K562 (cell line): ENCODE measurements at regions not wholly inside any gene's neighbourhood (a gene's known extent, or its start where the extent isn't known, plus 50 kb on each side); places are given as distances from the start of the nearest gene placed in this dataset.

Experiments used
- ATAC-seq: fragments of 200-7000 bp; cut with Tn5 transposase; 3 replicates; pipeline ENCODE4 v1.9.1; 2020; ENCODE audit warnings: moderate library complexity
- BruUV-seq: library from RNA; stranded (reverse); fragments of 400-500 nt; replicated peaks from 2 replicates; lab custom pipeline; 2021; lab: Mats Ljungman, UMichigan
- CTCF ChIA-PET: fragments of 300-600 bp; formaldehyde crosslinking; extraction: SDS; loops from one replicate; lab custom pipeline; 2021; ENCODE audit warnings: low intra/inter-chr PET ratio; lab: Yijun Ruan, JAX
- POLR2A ChIA-PET: fragments of 300-600, 350-650 bp; sonication (Branson Sonifier 250); formaldehyde crosslinking; extraction: SDS; loops from one replicate; lab custom pipeline; 2021; ENCODE audit warnings: antibody characterized with exemption, inconsistent platforms; lab: Yijun Ruan, JAX
- DNase-seq, 4 experiments: peaks; one replicate each; pipeline versions ENCODE4 v3.0.0 to v3.0.0-alpha.2; 2011 to 2018; ENCODE audit warnings: low spot score in 3 of 4, mixed read lengths in 3 of 4; ENCODE audit errors: extremely low read depth in 1 of 4
- FAIRE-seq: peaks from 2 replicates; lab custom pipeline; 2011; peaks lifted over from hg19 to GRCh38; lab: Jason Lieb, UNC
- H2AFZ ChIP-seq: 2 replicates; pipeline ENCODE4 v1.6.0; 2011; ENCODE audit warnings: low read depth, low read length, control low read depth, inconsistent platforms
- H3K27ac ChIP-seq: fragments of 200-600 bp; 3 replicates; pipeline ENCODE4 v1.8.0; 2011; ENCODE audit warnings: low read depth, mild to moderate bottlenecking, control low read depth, inconsistent platforms, low read length, moderate library complexity, mixed read lengths; ENCODE audit errors: extremely low read depth
- H3K27me3 ChIP-seq, 2 experiments: fragments of 300-600 bp in 1 of 2; 2 replicates in 1 of 2; 3 replicates in 1 of 2; pipeline versions ENCODE4 v1.6.0 to v1.8.0; 2011; ENCODE audit warnings: inconsistent platforms in 2 of 2, low read length in 2 of 2, mild to moderate bottlenecking in 1 of 2, mixed read lengths in 1 of 2, moderate library complexity in 1 of 2; ENCODE audit not compliant: control insufficient read depth in 2 of 2, insufficient read depth in 2 of 2
- H3K36me3 ChIP-seq: fragments of 300-600 bp; 3 replicates; pipeline ENCODE4 v1.8.0; 2011; ENCODE audit warnings: mild to moderate bottlenecking, low read length, inconsistent platforms; ENCODE audit not compliant: control insufficient read depth, insufficient read depth
- H3K4me1 ChIP-seq, 2 experiments: fragments of 200-600 bp in 1 of 2; replicated peaks in 1 of 2; 2 replicates in 1 of 2; 3 replicates in 1 of 2; pipeline versions ENCODE4 v1.5.1 to v1.8.0; 2011; ENCODE audit warnings: inconsistent platforms in 2 of 2, low read length in 2 of 2, mild to moderate bottlenecking in 1 of 2, mixed read lengths in 1 of 2, moderate library complexity in 1 of 2; ENCODE audit not compliant: control insufficient read depth in 2 of 2, insufficient read depth in 2 of 2
- H3K4me2 ChIP-seq: 2 replicates; pipeline ENCODE4 v1.6.1; 2011; ENCODE audit warnings: low read length, control low read depth, inconsistent platforms, mixed read lengths; ENCODE audit not compliant: insufficient read depth
- H3K4me3 ChIP-seq: fragments of 200-600 bp; sonication (generic), shearing (Covaris generic); 2 replicates; pipeline ENCODE4 v1.5.1; 2016; ENCODE audit warnings: control low read depth, inconsistent platforms
- H3K79me2 ChIP-seq: fragments of 200-600 bp; 3 replicates; pipeline ENCODE4 v1.8.0; 2011; ENCODE audit warnings: low read length, inconsistent platforms; ENCODE audit not compliant: control insufficient read depth, insufficient read depth
- H3K9ac ChIP-seq, 2 experiments: 2 replicates each; pipeline versions ENCODE4 v1.6.0 to v1.6.1; 2011; ENCODE audit warnings: low read depth in 2 of 2, low read length in 2 of 2, control low read depth in 1 of 2, inconsistent platforms in 1 of 2, mild to moderate bottlenecking in 1 of 2, mixed read lengths in 1 of 2; ENCODE audit not compliant: insufficient read depth in 1 of 2
- H3K9me1 ChIP-seq: one replicate; pipeline ENCODE4 v1.6.0; 2011; ENCODE audit warnings: inconsistent platforms, mild to moderate bottlenecking, low read length, moderate library complexity; ENCODE audit not compliant: control insufficient read depth, insufficient read depth
- H3K9me3 ChIP-seq: replicated peaks from 2 replicates; pipeline ENCODE4 v1.5.1; 2011; ENCODE audit warnings: low read depth, low read length, inconsistent platforms; ENCODE audit not compliant: control insufficient read depth, insufficient read depth
- H4K20me1 ChIP-seq: replicated peaks from 2 replicates; pipeline ENCODE4 v1.6.1; 2011; ENCODE audit warnings: low read length, inconsistent platforms, mixed read lengths; ENCODE audit not compliant: control insufficient read depth, insufficient read depth
- CHD2 ChIP-seq: IDR thresholded peaks from 2 replicates; pipeline ENCODE4 v1.6.1; 2011; ENCODE audit warnings: low read depth, low read length
- FOS ChIP-seq: IDR thresholded peaks from 3 replicates; pipeline ENCODE4 v1.6.1; 2011; ENCODE audit not compliant: insufficient read length; ENCODE audit errors: extremely low read depth
- NRF1 ChIP-seq, 2 experiments: fragments of 450-650 bp; IDR thresholded peaks in 1 of 2; conservative IDR thresholded peaks in 1 of 2; 2 replicates each; pipeline ENCODE4 v1.6.1; 2014; ENCODE audit warnings: mild to moderate bottlenecking in 2 of 2
- PCBP1 ChIP-seq: fragments of 200-400 bp; formaldehyde crosslinking; IDR thresholded peaks from 2 replicates; pipeline ENCODE4 v1.6.1; 2018; ENCODE audit warnings: mild to moderate bottlenecking, low read depth, low read length; ENCODE audit not compliant: poor library complexity, severe bottlenecking
- ZC3H8 ChIP-seq: fragments of 450-650 bp; IDR thresholded peaks from 2 replicates; pipeline ENCODE4 v1.6.1; 2017
- ZNF239 ChIP-seq: fragments of 250-450 bp; sonication (Bioruptor Pico); IDR thresholded peaks from 2 replicates; pipeline ENCODE4 v1.4.0; 2020; ENCODE audit warnings: mild to moderate bottlenecking
- ZNF384 ChIP-seq: IDR thresholded peaks from 2 replicates; pipeline ENCODE4 v1.6.1; 2012; ENCODE audit warnings: low read depth, low read length, improper control_type of control experiment
- ZNF668 ChIP-seq: fragments of 250-450 bp; sonication (Bioruptor Pico); IDR thresholded peaks from 2 replicates; pipeline ENCODE4 v1.8.0; 2022; ENCODE audit warnings: mild to moderate bottlenecking, inconsistent platforms
- ZNF699 ChIP-seq: fragments of 250-450 bp; sonication (Bioruptor Pico); IDR thresholded peaks from 2 replicates; pipeline ENCODE4 v1.8.0; 2021; ENCODE audit warnings: mild to moderate bottlenecking, moderate library complexity; ENCODE audit not compliant: insufficient replicate concordance
- WGBS: fragments of 100-300 bp; shearing (Covaris generic); methylation state at CpG from one replicate; pipeline ENCODE4 v1.1.6; 2016; ENCODE audit warnings: low coverage, mixed read lengths; ENCODE audit not compliant: insufficient coverage; ENCODE audit errors: missing lambda C conversion rate; 5-methylcytosine and 5-hydroxymethylcytosine counted together
- in situ Hi-C: fragments of 300-500 bp; cut with MboI; formaldehyde crosslinking; loops from 4 replicates; pipeline ENCODE4 v1.15.0; 2018; ENCODE audit warnings: inconsistent platforms, mixed read lengths
- intact Hi-C: fragments of 100-400 bp; cut with micrococcal nuclease; formaldehyde crosslinking; loops from 2 replicates; pipeline ENCODE4 v1.14.2; 2022
- TF ChIP-seq, protein P1 (sequence below), 2 experiments: fragments of 150-350 bp in 1 of 2; IDR thresholded peaks; 2 replicates each; pipeline ENCODE4 v1.6.1; 2012 to 2016; ENCODE audit warnings: low read depth in 2 of 2, low read length in 2 of 2, mild to moderate bottlenecking in 1 of 2, moderate library complexity in 1 of 2
- TF ChIP-seq, protein P2 (sequence below): fragments of 200-400 bp; formaldehyde crosslinking; IDR thresholded peaks from 2 replicates; pipeline ENCODE4 v1.6.1; 2017; ENCODE audit warnings: mild to moderate bottlenecking, low read depth, low read length, moderate library complexity

DNA sequence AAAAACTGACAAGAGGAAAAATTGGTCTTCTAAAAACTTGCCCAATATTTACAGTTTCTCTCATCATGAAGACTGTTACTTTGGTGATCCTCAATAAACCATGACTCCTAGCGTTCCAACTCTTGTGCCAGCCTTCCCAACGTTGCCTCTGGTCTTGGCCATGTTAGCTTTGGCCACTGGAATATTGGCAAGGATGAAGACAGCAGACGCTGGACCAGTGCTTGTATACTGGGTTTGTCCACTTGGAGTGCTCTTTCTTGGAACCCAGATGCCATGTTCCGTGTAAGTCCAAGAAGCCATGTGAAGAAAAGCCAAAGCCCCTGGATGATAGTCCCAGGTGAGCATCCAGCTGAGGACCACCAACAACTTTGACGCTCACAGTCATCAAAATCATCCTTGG lies 379.6 kb downstream of the NUAK1 start:
- Histone ChIP-seq H3K9ac (no peak overlapping the region), H4K20me1 (no peaks in the 10 kb centered on the region), H3K27ac (no peak overlapping the region), H3K79me2 (no peaks in the 10 kb centered on the region), H3K4me1 (no peaks in the 10 kb centered on the region), H3K27me3 (peaks cover 0 to 7% of the 10 kb centered on the region in 2 experiments; a peak in 2 of 5 replicates), H3K9me1 (no peaks in the 10 kb centered on the region), H3K4me2 (no peak overlapping the region), H3K9me3 (no peaks in the 10 kb centered on the region), H3K4me3 (no peak overlapping the region), H2AFZ (no peak overlapping the region), H3K36me3 (no peaks in the 10 kb centered on the region)
- intact Hi-C loops (no loop called here), in situ Hi-C loops (no loop called here)
- 6% methylated on average over 5 of the region's 5 CpGs for WGBS
- peak in 1 of 4 experiments; percentile 2 for DNase-seq
- TF ChIP-seq ZC3H8: no peak
- FAIRE-seq: no peak
- no peak for ATAC-seq
- CTCF ChIA-PET: no interaction called here
- BruUV-seq: no TSS peak
- POLR2A ChIA-PET: no interaction called here

DNA sequence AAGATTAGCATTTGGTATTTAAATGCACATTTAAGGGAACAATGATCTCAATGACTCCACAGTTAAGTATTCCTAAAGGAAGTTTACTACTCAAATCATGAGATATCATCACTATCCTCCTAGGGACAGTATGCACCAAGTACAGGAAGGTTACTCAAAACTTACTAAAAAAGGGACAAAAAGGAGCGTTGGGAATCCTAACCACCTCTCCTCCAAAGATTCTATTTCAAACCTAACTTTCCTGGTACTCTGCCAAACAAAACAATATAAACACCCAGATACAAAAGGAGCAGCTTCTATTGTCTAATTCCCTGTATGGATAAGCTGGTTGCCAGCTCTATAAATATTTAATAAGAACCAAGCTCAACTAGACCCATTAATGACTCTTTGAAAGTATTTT lies 377.7 kb downstream of the NUAK1 start:
- H3K9me3 ChIP-seq: no peaks in the 10 kb centered on the region
- no peaks in the 10 kb centered on the region for H3K4me1 ChIP-seq
- intact Hi-C loops (no loop called here), in situ Hi-C loops (no loop called here)
- ChIA-PET CTCF (no interaction called here), POLR2A (no interaction called here)
- H3K4me3 ChIP-seq: no peak overlapping the region
- BruUV-seq: no TSS peak
- H2AFZ ChIP-seq: no peak overlapping the region
- H3K36me3 ChIP-seq: no peaks in the 10 kb centered on the region
- H3K27ac ChIP-seq: no peak overlapping the region
- H3K27me3 ChIP-seq: no peaks in the 10 kb centered on the region; a peak in 1 of 5 replicates
- FAIRE-seq (no peak), DNase-seq (no peak), ATAC-seq (no peak)
- WGBS: 0% methylated on average over 1 of the region's 1 CpG
- H4K20me1 ChIP-seq: no peaks in the 10 kb centered on the region
- H3K9ac ChIP-seq: no peak overlapping the region
- no peaks in the 10 kb centered on the region for H3K9me1 ChIP-seq
- no peak overlapping the region for H3K4me2 ChIP-seq
- no peaks in the 10 kb centered on the region for H3K79me2 ChIP-seq
- no peak for TF ChIP-seq NRF1 (conservative IDR thresholded peaks at IDR 0.05 in 1 of 2, IDR thresholded peaks at IDR 0.05 in 1 of 2)
- no peak for TF ChIP-seq ZNF384
- no peak for TF ChIP-seq CHD2
- TF ChIP-seq FOS: no peak
- no peak for TF ChIP-seq ZNF699 (CRISPR knock-in tag)
- TF ChIP-seq ZNF239 (CRISPR knock-in tag): no peak
- TF ChIP-seq PCBP1: no peak
- TF ChIP-seq, protein P1, sequence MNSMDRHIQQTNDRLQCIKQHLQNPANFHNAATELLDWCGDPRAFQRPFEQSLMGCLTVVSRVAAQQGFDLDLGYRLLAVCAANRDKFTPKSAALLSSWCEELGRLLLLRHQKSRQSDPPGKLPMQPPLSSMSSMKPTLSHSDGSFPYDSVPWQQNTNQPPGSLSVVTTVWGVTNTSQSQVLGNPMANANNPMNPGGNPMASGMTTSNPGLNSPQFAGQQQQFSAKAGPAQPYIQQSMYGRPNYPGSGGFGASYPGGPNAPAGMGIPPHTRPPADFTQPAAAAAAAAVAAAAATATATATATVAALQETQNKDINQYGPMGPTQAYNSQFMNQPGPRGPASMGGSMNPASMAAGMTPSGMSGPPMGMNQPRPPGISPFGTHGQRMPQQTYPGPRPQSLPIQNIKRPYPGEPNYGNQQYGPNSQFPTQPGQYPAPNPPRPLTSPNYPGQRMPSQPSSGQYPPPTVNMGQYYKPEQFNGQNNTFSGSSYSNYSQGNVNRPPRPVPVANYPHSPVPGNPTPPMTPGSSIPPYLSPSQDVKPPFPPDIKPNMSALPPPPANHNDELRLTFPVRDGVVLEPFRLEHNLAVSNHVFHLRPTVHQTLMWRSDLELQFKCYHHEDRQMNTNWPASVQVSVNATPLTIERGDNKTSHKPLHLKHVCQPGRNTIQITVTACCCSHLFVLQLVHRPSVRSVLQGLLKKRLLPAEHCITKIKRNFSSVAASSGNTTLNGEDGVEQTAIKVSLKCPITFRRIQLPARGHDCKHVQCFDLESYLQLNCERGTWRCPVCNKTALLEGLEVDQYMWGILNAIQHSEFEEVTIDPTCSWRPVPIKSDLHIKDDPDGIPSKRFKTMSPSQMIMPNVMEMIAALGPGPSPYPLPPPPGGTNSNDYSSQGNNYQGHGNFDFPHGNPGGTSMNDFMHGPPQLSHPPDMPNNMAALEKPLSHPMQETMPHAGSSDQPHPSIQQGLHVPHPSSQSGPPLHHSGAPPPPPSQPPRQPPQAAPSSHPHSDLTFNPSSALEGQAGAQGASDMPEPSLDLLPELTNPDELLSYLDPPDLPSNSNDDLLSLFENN (IDR thresholded peaks at IDR 0.05; ENCODE audit: low read depth in 2 of 2, low read length in 2 of 2): no peak
- TF ChIP-seq, protein P2, sequence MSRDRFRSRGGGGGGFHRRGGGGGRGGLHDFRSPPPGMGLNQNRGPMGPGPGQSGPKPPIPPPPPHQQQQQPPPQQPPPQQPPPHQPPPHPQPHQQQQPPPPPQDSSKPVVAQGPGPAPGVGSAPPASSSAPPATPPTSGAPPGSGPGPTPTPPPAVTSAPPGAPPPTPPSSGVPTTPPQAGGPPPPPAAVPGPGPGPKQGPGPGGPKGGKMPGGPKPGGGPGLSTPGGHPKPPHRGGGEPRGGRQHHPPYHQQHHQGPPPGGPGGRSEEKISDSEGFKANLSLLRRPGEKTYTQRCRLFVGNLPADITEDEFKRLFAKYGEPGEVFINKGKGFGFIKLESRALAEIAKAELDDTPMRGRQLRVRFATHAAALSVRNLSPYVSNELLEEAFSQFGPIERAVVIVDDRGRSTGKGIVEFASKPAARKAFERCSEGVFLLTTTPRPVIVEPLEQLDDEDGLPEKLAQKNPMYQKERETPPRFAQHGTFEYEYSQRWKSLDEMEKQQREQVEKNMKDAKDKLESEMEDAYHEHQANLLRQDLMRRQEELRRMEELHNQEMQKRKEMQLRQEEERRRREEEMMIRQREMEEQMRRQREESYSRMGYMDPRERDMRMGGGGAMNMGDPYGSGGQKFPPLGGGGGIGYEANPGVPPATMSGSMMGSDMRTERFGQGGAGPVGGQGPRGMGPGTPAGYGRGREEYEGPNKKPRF: no peak
- no peak for TF ChIP-seq ZNF668 (CRISPR knock-in tag)
